Spleen (tissue), 7 donors: ENCODE measurements at regions not wholly inside any gene's neighbourhood (a gene's known extent, or its start where the extent isn't known, plus 50 kb on each side); places are given as distances from the start of the nearest gene placed in this dataset.

Source experiments
- POLR2A ChIP-seq, 3 donors: fragments of 450-650 bp; IDR thresholded peaks; one replicate each; pipeline ENCODE4 v1.5.1; 2017; ENCODE audit warnings: antibody characterized with exemption in 3 of 3, mild to moderate bottlenecking in 1 of 3
- POLR2AphosphoS5 ChIP-seq, 3 donors: sonication (generic); formaldehyde crosslinking; IDR thresholded peaks; one replicate each; pipeline ENCODE4 v1.5.1; 2017; ENCODE audit warnings: antibody characterized with exemption in 3 of 3
- TF ChIP-seq, protein P1 (sequence below), 11 experiments: fragments of 200-600 bp in 7 of 11; fragments of 450-650 bp in 4 of 11; sonication (generic) in 4 of 11; IDR thresholded peaks in 8 of 11; conservative IDR thresholded peaks in 3 of 11; 1 replicate in 7 of 11; 2 replicates in 4 of 11; pipeline versions ENCODE4 v1.4.0 to v1.8.0; 2016 to 2021; ENCODE audit warnings: antibody characterized with exemption in 11 of 11, inconsistent platforms in 4 of 11, mild to moderate bottlenecking in 1 of 11
- donor health status: DM: no; HTN: no; CAD: no; lungs with moderate emphysema.
- donor health status: DM: no; HTN: no; CAD: no.
- donor health status: DM: no; HTN: no; CAD: no.

DNA sequence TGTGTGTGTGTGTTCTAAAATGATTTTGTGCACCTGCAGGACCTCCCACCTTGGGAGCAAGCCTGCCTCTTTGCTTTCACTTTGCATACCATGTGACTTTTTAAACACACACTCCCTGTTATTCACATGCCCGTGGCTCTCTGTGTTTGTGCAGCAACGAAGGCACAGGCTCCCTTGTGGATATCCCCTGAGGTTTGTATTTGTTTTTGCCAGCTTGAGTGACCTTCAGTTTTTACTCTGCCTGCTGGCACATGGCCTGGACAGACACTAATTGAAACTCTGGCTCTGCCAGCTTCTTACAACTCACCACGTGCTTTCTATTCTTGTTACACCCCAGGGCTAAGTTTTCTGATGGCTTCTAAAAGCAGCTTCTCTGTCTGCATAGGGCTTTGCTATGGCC is 885.8 kb downstream of the SH3BGRL start:
- TF ChIP-seq POLR2AphosphoS5 (IDR thresholded peaks at IDR 0.05), result no peak
- no peak for TF ChIP-seq POLR2A (IDR thresholded peaks at IDR 0.05)
- TF ChIP-seq, protein P1, sequence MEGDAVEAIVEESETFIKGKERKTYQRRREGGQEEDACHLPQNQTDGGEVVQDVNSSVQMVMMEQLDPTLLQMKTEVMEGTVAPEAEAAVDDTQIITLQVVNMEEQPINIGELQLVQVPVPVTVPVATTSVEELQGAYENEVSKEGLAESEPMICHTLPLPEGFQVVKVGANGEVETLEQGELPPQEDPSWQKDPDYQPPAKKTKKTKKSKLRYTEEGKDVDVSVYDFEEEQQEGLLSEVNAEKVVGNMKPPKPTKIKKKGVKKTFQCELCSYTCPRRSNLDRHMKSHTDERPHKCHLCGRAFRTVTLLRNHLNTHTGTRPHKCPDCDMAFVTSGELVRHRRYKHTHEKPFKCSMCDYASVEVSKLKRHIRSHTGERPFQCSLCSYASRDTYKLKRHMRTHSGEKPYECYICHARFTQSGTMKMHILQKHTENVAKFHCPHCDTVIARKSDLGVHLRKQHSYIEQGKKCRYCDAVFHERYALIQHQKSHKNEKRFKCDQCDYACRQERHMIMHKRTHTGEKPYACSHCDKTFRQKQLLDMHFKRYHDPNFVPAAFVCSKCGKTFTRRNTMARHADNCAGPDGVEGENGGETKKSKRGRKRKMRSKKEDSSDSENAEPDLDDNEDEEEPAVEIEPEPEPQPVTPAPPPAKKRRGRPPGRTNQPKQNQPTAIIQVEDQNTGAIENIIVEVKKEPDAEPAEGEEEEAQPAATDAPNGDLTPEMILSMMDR (IDR thresholded peaks at IDR 0.05 in 8 of 11, conservative IDR thresholded peaks at IDR 0.05 in 3 of 11), result no peak
